Colonic mucosa (tissue), 4 donors: ENCODE measurements at regions not wholly inside any gene's neighbourhood (a gene's known extent, or its start where the extent isn't known, plus 50 kb on each side); places are given as distances from the start of the nearest gene placed in this dataset.

Experiments
- DNase-seq: peaks from one replicate; pipeline ENCODE4 v3.0.0-alpha.2; 2020
- H3K27ac ChIP-seq: fragments of 200-600 bp; one replicate; pipeline ENCODE4 v1.8.0; 2021
- H3K27me3 ChIP-seq: fragments of 200-600 bp; one replicate; pipeline ENCODE4 v1.8.0; 2021
- H3K36me3 ChIP-seq: fragments of 200-600 bp; one replicate; pipeline ENCODE4 v1.8.0; 2021
- H3K4me1 ChIP-seq: fragments of 200-600 bp; one replicate; pipeline ENCODE4 v1.8.0; 2021; ENCODE audit warnings: mild to moderate bottlenecking
- H3K4me3 ChIP-seq: fragments of 200-600 bp; one replicate; pipeline ENCODE4 v1.8.0; 2021
- H3K9ac ChIP-seq, 2 donors: one replicate each; pipeline ENCODE4 v1.7.0; 2013; ENCODE audit warnings: control low read depth in 2 of 2, low read depth in 2 of 2, low read length in 2 of 2
- H3K9me3 ChIP-seq: fragments of 200-600 bp; one replicate; pipeline ENCODE4 v1.8.0; 2021
- intact Hi-C: fragments of 100-400 bp; cut with DNase I; formaldehyde crosslinking; loops from one replicate; pipeline ENCODE4 v1.14.1; 2022
- TF ChIP-seq, protein P1 (sequence below): fragments of 200-600 bp; IDR thresholded peaks from one replicate; pipeline ENCODE4 v1.8.0; 2022; ENCODE audit warnings: antibody characterized with exemption, mild to moderate bottlenecking
- donor health status: healthy.
- donor health status: DM: no; HTN: no; CAD: no.
- donor health status: DM: no; HTN: no; CAD: no.

DNA sequence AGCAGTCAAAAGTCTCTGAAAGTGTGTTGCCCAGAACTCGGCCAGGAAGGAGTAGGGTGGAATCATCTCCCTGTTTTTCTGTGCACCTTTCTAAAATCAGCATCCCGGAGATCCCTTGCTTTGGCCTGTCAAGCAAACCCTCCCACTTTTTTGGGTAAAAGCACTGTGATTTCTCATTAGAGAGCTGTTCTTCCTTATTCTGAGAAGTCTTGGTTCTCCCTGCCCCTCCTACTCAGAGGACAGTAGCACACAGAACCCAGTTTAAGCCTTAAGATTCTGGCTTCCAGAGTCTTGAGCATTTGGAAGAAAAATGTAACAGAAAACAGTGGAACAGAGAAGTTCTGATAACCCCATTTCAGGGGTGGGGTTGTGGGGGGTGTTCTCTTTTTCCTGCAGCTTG, 52.6 kb upstream of the KATNAL1 start:
- no peaks in the 10 kb centered on the region for H3K4me1 ChIP-seq
- TF ChIP-seq, protein P1, sequence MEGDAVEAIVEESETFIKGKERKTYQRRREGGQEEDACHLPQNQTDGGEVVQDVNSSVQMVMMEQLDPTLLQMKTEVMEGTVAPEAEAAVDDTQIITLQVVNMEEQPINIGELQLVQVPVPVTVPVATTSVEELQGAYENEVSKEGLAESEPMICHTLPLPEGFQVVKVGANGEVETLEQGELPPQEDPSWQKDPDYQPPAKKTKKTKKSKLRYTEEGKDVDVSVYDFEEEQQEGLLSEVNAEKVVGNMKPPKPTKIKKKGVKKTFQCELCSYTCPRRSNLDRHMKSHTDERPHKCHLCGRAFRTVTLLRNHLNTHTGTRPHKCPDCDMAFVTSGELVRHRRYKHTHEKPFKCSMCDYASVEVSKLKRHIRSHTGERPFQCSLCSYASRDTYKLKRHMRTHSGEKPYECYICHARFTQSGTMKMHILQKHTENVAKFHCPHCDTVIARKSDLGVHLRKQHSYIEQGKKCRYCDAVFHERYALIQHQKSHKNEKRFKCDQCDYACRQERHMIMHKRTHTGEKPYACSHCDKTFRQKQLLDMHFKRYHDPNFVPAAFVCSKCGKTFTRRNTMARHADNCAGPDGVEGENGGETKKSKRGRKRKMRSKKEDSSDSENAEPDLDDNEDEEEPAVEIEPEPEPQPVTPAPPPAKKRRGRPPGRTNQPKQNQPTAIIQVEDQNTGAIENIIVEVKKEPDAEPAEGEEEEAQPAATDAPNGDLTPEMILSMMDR = no peak
- intact Hi-C loops = no loop called here
- no peaks in the 10 kb centered on the region for H3K36me3 ChIP-seq
- H3K9me3 ChIP-seq = no peaks in the 10 kb centered on the region
- no peak overlapping the region for H3K4me3 ChIP-seq
- DNase-seq = no peak
- no peak overlapping the region for H3K27ac ChIP-seq
- no peaks in the 10 kb centered on the region for H3K27me3 ChIP-seq
- no peak overlapping the region for H3K9ac ChIP-seq

DNA sequence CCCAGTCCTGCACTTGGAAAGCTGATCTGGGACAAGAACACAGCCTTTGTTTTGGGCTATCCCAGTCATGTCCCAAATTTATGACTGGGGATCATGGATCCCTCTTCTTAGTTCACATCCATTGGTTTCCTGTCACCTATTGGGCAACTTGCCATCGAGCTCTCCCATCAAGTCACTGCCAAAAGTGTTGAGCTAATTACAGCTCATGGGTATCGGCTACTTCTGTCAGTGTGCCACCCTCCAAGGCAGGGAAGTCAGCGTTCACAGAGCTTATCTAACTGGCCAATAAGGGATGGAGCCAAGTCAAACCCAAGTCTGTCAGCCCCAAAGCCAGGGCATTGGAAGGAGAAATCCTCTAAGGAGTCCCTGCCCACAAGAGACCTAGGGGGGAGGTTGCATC, 53.2 kb upstream of the KATNAL1 start:
- Histone ChIP-seq H3K27ac (no peak overlapping the region), H3K9ac (no peak overlapping the region), H3K36me3 (no peaks in the 10 kb centered on the region), H3K4me1 (no peaks in the 10 kb centered on the region), H3K27me3 (no peaks in the 10 kb centered on the region), H3K9me3 (no peaks in the 10 kb centered on the region), H3K4me3 (no peak overlapping the region)
- TF ChIP-seq, protein P1 = no peak
- DNase-seq = no peak
- intact Hi-C loops = no loop called here

DNA sequence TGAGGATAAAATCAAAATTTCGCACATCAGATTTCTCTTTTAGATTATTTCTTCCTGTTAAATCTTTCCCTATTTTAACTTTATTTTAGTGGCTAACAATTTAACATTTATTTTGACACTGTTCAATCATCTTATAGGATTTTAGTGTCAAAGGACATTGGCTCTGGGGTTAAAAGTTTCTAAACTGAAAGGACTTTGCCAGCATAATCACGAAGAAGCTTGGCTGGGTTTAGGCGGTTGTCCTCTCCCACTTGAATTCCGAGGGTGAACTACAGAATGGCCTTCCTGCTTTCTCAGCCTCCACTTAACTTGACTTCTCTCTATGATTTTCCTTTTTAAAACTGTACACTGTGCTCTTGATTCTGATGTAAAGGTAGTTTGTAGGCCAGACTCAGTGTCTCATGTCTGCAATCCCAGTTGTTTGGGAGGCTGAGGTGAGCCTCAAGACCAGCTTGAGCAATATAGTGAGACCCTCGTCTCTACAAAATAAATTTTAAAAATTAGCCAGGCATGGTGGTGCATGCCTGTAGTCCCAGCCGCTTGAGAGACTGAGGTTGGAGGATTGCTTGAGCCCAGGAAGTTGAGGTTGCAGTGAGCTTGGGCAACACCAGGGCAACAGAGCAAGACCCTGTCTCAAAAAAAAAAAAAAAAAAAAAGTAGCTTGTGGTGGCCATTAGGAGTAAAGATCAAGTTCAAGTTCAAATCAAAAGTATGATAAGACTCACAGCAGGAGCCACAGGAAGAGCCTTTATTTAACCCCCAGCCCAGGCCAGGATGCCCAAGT, 54.8 kb upstream of the KATNAL1 start:
- Histone ChIP-seq H3K9ac (no peak overlapping the region), H3K9me3 (no peaks in the 10 kb centered on the region), H3K4me1 (no peaks in the 10 kb centered on the region), H3K36me3 (no peaks in the 10 kb centered on the region), H3K27me3 (no peaks in the 10 kb centered on the region), H3K27ac (no peak overlapping the region), H3K4me3 (no peak overlapping the region)
- TF ChIP-seq, protein P1 = no peak
- no peak for DNase-seq
- intact Hi-C loops = no loop called here

DNA sequence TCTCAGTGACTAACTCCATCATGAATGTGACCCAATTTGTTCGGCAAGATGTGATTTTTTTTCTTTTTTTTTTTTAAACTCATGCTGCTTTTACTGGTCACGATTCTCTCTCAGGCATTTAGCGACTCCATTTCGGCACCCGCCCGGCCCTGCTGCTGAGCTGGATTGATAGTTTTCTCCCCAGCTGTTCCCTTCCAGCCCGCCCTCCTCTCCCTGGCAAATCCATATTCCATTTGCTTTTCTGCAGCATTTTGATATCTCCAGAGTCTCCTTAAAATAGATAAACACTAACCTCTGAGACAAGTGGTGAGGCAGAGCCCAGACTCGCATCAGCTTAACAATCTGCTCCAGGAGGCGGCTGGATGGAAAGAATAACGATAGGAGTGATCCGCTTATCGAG, 55.5 kb upstream of the KATNAL1 start:
- TF ChIP-seq, protein P1 = no peak
- no peaks in the 10 kb centered on the region for H3K9me3 ChIP-seq
- H3K4me3 ChIP-seq = no peak overlapping the region
- no peaks in the 10 kb centered on the region for H3K4me1 ChIP-seq
- no peak overlapping the region for H3K27ac ChIP-seq
- intact Hi-C loops = no loop called here
- H3K27me3 ChIP-seq = no peaks in the 10 kb centered on the region
- H3K36me3 ChIP-seq = no peaks in the 10 kb centered on the region
- DNase-seq = no peak
- H3K9ac ChIP-seq = no peak overlapping the region

DNA sequence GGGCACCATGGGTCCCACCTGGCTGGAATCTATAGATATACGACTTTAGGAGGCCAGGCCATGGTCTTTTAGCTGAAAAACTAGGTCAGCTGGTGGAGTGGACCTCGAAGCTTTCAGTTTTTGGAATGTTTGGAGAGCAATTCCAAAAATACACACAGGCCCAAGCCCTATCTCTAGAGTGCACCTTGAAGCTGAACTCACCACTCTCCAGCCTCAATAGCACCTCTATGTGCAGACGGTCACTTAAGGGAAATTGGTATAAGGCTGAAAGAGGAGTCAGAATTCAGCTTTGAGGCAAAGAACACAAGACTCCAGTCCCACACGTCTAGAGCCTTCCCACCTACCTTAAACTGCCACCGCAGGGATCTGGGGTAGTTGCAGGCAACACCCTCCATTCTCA, 56.4 kb upstream of the KATNAL1 start:
- Histone ChIP-seq H3K4me3 (no peak overlapping the region), H3K27ac (no peak overlapping the region), H3K36me3 (no peaks in the 10 kb centered on the region), H3K9ac (no peak overlapping the region), H3K27me3 (no peaks in the 10 kb centered on the region), H3K9me3 (no peaks in the 10 kb centered on the region), H3K4me1 (no peaks in the 10 kb centered on the region)
- no peak for DNase-seq
- intact Hi-C loops = no loop called here
- TF ChIP-seq, protein P1 = no peak
